H1 (cell line): ENCODE measurements at regions not wholly inside any gene's neighbourhood (a gene's known extent, or its start where the extent isn't known, plus 50 kb on each side); places are given as distances from the start of the nearest gene placed in this dataset.

Source experiments
- CHD7 ChIP-seq: fragments of 300-600 bp; sonication (generic); IDR thresholded peaks from 2 replicates; pipeline ENCODE4 v1.7.1; 2012; ENCODE audit warnings: low read length, moderate library complexity, mild to moderate bottlenecking, inconsistent platforms; ENCODE audit not compliant: insufficient replicate concordance
- GTF2F1 ChIP-seq: IDR thresholded peaks from 2 replicates; pipeline ENCODE4 v1.6.1; 2012; ENCODE audit warnings: low read depth, low read length, improper control_type of control experiment, borderline replicate concordance
- POLR2AphosphoS5 ChIP-seq: IDR thresholded peaks from 2 replicates; pipeline ENCODE4 v1.6.1; 2011; ENCODE audit warnings: low read depth, low read length
- SAP30 ChIP-seq: fragments of 300-600 bp; sonication (generic); IDR thresholded peaks from 2 replicates; pipeline ENCODE4 v1.7.1; 2012; ENCODE audit warnings: low read length, moderate library complexity, mild to moderate bottlenecking, inconsistent platforms; ENCODE audit not compliant: insufficient read depth, insufficient replicate concordance
- SP2 ChIP-seq: IDR thresholded peaks from 2 replicates; pipeline ENCODE4 v1.6.1; 2012; ENCODE audit warnings: mild to moderate bottlenecking, low read length, inconsistent platforms
- TAF7 ChIP-seq: optimal IDR thresholded peaks from 2 replicates; pipeline ENCODE3; 2011; ENCODE audit warnings: low read depth, mild to moderate bottlenecking, inconsistent platforms, low read length, moderate library complexity, borderline replicate concordance

- TF ChIP-seq CHD7 (no peak), SAP30 (no peak), TAF7 (no peak), GTF2F1 (no peak), SP2 (no peak), POLR2AphosphoS5 (no peak)
Observed at GRCh38 chr5:138664276-138664943, 88.8 kb upstream of the CTNNA1 start (continued).
